LHCN-M2 (cell line): ENCODE measurements at regions not wholly inside any gene's neighbourhood (a gene's known extent, or its start where the extent isn't known, plus 50 kb on each side); places are given as distances from the start of the nearest gene placed in this dataset.

Experiments used
- DNase-seq: peaks from one replicate; pipeline ENCODE4 v3.0.0-alpha.2; 2012; ENCODE audit warnings: low read depth

GRCh38 chr5:116389601-116390000, 185.0 kb downstream of the SEMA6A start:
- no peak for DNase-seq

GRCh38 chr5:116388564-116389258, 185.9 kb downstream of the SEMA6A start:
- no peak for DNase-seq

DNA sequence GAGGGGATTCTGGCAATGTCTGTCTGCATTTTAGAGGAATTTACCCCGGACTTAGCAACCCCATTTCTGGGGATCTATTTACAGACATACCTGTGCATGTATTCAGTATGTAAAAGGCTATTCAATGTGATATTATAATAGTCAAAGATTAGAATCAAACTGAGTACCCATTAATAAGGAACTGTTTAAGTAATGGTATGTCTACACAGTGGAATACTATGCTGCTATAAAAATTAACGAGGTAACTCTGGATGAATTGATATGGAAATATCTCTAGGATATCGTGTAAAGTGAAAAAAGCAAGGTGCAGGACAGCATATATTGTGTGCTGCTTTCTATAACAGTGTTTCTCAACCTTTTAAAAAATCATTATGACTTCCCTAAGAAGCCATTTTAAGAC, 186.9 kb downstream of the SEMA6A start:
- DNase-seq = no peak

DNA sequence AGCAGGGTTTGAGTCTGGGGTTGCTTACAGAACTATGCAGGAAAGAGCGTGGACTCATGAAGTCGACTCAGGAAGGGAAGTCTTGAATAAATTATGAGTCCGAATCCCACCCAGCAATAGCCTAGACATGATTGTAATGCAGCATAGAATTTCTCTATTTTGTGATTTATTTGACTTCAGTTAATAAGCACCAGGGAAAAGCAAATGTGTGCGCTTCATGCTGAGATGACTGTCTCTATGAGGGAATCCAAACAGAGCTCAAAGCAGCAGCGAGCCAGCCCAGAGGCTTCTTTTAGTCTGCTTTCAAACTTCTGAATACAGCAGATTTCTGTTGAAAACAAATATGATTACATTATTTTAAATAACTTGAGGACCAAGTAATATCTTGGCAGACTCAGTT, 188.0 kb downstream of the SEMA6A start:
- DNase-seq = no peak

GRCh38 chr5:116382874-116383266, 191.8 kb downstream of the SEMA6A start:
- no peak for DNase-seq

- DNase-seq = no peak
Observed at GRCh38 chr5:116382032-116382873, 192.4 kb downstream of the SEMA6A start.

DNA sequence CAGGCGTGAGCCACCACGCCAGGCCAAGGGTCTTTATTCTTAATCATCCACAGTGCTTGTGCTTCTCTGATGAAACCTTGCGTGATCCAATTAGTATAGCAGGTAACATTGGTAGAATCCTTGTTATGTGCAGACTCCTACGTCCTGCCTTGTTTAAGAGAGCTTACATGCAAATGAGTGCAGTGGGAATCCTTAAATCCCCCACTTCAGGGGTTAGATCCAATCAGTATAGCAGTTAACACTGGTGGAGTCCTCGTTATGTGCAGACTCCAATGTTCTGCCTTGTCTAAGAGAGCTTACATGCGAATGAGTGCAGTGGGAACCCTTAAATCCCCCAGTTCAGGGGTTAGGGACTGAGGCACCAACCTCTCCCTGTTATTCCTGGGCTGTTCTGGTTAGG, 193.4 kb downstream of the SEMA6A start:
- no peak for DNase-seq

DNA sequence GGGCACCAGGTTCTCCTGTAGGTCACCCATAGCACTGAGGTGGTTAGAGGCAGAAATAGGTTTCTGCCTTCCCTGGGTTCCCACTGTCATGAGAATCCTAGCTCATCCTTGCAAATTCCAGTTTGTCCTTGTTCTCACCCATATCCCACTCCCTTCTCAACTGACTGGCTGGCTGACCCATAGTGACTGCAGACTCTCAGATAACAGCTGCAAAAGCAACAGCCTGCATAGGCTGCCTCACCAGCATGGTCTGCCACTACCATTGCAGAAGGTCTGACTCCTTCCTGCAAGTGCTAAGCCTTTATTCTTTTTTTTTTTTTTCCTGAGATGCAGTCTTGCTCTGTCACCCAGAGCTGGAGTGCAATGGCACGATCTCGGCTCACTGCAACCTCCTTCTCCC, 194.0 kb downstream of the SEMA6A start:
- peak; percentile 79 for DNase-seq

DNA sequence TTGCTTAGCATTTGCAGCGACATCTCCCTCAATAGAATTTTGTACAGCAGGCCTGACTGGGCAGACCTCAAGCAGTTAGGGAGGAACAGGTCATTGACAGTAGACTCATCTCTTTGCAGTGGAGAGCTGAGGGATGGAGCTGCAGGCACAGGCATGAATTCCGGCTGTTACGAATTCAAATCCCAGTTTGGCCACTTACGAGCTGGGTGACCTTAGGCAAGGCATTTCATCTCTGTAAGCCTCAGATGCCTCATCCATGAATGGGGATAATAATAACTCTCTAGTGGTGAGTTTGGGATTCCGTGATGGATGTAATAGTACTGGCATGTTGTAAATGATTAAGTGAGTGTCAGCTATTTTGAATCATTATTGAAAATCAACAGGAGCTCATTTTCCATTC, 195.3 kb downstream of the SEMA6A start:
- DNase-seq = no peak

DNA sequence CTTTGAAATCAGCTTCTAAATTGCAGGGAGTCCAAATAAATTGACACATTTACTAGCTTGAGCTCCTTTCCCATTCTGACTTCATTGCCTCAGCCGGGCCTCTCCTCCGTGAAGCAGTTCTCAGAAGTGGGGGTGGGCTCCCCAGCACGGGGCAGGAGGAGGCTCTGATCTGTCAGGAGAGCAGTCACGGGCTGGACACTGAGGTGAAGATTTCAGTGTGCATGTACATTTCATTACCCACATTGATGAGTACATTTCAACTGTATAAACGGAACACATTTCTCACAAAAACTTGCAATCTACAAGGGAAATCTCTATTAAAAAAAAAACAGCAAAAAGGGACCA, 195.9 kb downstream of the SEMA6A start:
- DNase-seq = no peak

DNA sequence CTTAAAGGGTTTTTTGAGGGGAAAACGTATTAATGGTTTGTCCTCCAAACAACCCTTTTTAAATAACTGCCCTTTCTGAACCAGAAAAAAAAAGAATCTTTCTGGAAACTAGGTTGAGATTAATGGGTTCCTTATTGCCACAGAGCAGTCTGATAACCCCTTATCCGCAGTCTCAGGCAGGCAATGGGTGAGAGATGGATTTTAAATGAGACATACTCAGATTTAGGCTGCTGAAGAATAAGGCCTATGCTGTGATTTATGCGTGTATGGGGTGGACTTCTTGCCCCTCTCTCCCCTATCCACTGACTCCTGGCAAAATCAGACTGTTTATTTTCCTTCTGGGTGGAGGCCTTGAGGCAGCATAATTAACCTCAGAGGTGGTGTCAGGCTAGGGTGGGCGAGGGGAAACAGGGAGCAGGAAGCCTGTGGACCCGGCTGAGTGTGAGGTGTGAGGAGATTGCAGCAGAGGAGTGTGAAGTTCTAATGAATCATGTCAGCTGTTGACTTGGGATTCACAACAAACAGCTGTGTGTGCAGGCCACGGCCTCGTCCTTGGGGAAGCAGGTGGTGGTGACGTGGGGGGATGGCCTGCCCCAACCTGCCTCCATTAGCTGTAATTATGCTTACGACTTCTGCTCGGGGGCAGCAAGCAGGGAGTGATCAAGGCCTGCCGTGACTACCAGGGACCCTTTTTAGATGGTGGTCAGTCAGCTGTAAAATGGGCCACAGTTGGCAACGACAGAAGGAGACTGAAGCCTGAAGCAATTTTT, 196.4 kb downstream of the SEMA6A start:
- peak; percentile 69 for DNase-seq

GRCh38 chr5:116377276-116378006, 197.2 kb downstream of the SEMA6A start:
- no peak for DNase-seq

GRCh38 chr5:116375926-116376325, 198.7 kb downstream of the SEMA6A start:
- DNase-seq = no peak

- DNase-seq = no peak
Observed at GRCh38 chr5:116374434-116374852, 200.2 kb downstream of the SEMA6A start.

DNA sequence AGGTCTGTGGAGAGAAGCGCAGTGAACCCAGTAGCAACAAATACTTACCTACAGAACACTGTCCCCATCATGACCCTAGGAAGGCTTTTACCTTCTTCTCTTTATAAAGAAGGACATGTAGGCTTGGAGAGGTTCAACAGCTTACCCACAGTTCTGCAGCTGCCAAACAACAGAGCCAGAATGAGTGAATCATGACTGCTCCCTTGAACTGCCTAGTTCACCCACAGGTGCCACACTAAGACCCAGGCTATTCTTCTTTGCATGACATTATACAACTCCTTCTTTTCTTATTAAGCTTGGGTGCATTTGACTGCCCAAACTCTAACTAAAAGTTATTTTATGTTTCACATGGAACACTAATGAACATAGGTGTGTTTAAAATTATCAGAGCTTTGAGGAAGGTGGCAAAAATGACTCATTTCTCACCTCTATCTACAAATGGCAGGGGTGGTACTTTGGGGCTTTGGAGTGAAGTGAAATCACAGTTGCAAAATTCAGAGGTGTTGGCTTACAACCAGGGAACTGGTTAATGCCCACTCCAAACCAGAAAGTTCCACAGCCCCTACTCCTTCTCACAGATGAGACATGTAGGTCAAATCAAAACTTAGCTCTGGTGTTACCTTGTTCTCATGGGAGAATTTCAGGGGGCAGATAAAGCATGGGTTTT, 201.6 kb downstream of the SEMA6A start:
- no peak for DNase-seq

- DNase-seq = no peak
Observed at GRCh38 chr5:116371935-116372334, 202.7 kb downstream of the SEMA6A start.

- no peak for DNase-seq
Observed at GRCh38 chr5:116371431-116371830, 203.2 kb downstream of the SEMA6A start.

DNA sequence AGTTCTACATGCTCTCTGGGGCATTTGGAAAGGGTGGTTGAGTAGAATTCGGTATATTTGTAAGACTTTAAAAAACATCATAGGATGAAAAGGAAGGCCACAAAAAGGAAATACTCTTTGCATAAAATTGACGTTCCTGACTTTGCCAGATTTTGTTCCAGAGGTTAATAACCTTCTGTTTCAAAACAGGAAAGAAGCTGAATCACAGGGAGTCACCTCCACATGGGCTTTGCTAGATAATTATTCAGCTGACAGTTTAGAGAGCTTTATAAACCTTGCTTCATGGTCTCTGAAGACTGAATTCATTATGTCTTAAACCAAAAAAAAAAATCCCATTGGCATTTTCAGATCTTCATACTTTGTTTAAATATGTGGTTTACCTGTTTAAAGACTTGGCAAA, 203.7 kb downstream of the SEMA6A start:
- peak; percentile 18 for DNase-seq

GRCh38 chr5:116370149-116370548, 204.5 kb downstream of the SEMA6A start:
- DNase-seq = no peak

- DNase-seq = no peak
Observed at GRCh38 chr5:116365006-116365496, 209.6 kb downstream of the SEMA6A start.

DNA sequence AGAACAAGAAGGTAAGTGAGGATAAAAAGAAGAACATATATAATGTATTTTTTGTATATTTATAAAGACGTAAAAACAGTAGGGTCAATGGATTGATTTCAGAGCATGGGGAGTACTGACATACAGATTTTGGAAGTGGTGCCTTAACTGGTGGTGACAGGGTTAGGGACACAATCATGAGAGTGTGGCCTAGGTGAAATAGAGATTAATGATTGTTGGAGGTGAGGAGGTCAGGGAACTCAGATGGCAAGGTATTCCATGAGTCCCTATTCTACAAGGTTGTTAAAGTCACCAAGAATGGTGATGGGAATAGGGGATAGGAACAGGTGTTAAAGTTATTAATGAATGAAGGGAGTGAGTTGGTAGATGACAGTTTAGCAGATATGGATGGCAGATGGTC, 210.8 kb downstream of the SEMA6A start:
- no peak for DNase-seq
